ENCODE measurements at regions not wholly inside any gene's neighbourhood (a gene's known extent, or its start where the extent isn't known, plus 50 kb on each side); places are given as distances from the start of the nearest gene placed in this dataset.

- peaks cover 3% of the 10 kb centered on the region for H3K27me3 Mint-ChIP-seq (ENCODE audit: low read depth)
- H3K27ac Mint-ChIP-seq, result peak overlapping the region in 1 of 3 experiments; percentile 2
- TF ChIP-seq CTCF (IDR thresholded peaks at IDR 0.05; ENCODE audit: unreplicated experiment in 3 of 3), result no peak
- H3K4me1 Mint-ChIP-seq, result peaks cover 20% of the 10 kb centered on the region
- H3K36me3 Mint-ChIP-seq (ENCODE audit: low read depth), result no peaks in the 10 kb centered on the region
- no peaks in the 10 kb centered on the region for H3K9me3 Mint-ChIP-seq
- no peak overlapping the region for H3K4me3 Mint-ChIP-seq
These were observed 776.6 kb downstream of the MED13L start for GRCh38 chr12:115500872-115501271.

- no peak for TF ChIP-seq CTCF (IDR thresholded peaks at IDR 0.05; ENCODE audit: unreplicated experiment in 3 of 3)
- no peaks in the 10 kb centered on the region for H3K4me1 Mint-ChIP-seq
- peaks cover 3% of the 10 kb centered on the region for H3K27me3 Mint-ChIP-seq (ENCODE audit: low read depth)
- no peak overlapping the region for H3K4me3 Mint-ChIP-seq
- no peaks in the 10 kb centered on the region for H3K9me3 Mint-ChIP-seq
- no peak overlapping the region for H3K27ac Mint-ChIP-seq
- no peaks in the 10 kb centered on the region for H3K36me3 Mint-ChIP-seq (ENCODE audit: low read depth)
These were observed 782.2 kb downstream of the MED13L start for GRCh38 chr12:115495300-115495699.

- no peak for TF ChIP-seq CTCF (IDR thresholded peaks at IDR 0.05; ENCODE audit: unreplicated experiment in 3 of 3)
- H3K4me3 Mint-ChIP-seq, result no peak overlapping the region
- no peaks in the 10 kb centered on the region for H3K9me3 Mint-ChIP-seq
These were observed 784.9 kb downstream of the MED13L start for GRCh38 chr12:115492553-115492952.

GRCh38 chr12:115491511-115492250, 785.8 kb downstream of the MED13L start:
- H3K27me3 Mint-ChIP-seq (ENCODE audit: low read depth), result peaks cover 4% of the 10 kb centered on the region
- no peaks in the 10 kb centered on the region for H3K9me3 Mint-ChIP-seq
- no peak overlapping the region for H3K27ac Mint-ChIP-seq
- H3K4me1 Mint-ChIP-seq, result no peaks in the 10 kb centered on the region
- no peak overlapping the region for H3K4me3 Mint-ChIP-seq
- H3K36me3 Mint-ChIP-seq (ENCODE audit: low read depth), result no peaks in the 10 kb centered on the region
- no peak for TF ChIP-seq CTCF (IDR thresholded peaks at IDR 0.05; ENCODE audit: unreplicated experiment in 3 of 3)

More at GRCh38 chr12:115492553-115492952, 784.9 kb downstream of the MED13L start:
- no peak overlapping the region for H3K27ac Mint-ChIP-seq
- H3K27me3 Mint-ChIP-seq (ENCODE audit: low read depth), result peaks cover 4% of the 10 kb centered on the region
- H3K4me1 Mint-ChIP-seq, result no peaks in the 10 kb centered on the region
- H3K36me3 Mint-ChIP-seq (ENCODE audit: low read depth), result no peaks in the 10 kb centered on the region

- Mint-ChIP-seq H3K4me1 (peaks cover 9% of the 10 kb centered on the region), H3K36me3 (ENCODE audit: low read depth) (peaks cover 5% of the 10 kb centered on the region), H3K27me3 (ENCODE audit: low read depth) (peaks cover 12% of the 10 kb centered on the region)
These were observed 788.2 kb downstream of the MED13L start for GRCh38 chr12:115489253-115489652.

More at GRCh38 chr12:115489253-115489652, 788.2 kb downstream of the MED13L start:
- H3K4me3 Mint-ChIP-seq, result no peak overlapping the region
- H3K27ac Mint-ChIP-seq, result no peak overlapping the region
- H3K9me3 Mint-ChIP-seq, result peaks cover 9% of the 10 kb centered on the region
- no peak for TF ChIP-seq CTCF (IDR thresholded peaks at IDR 0.05; ENCODE audit: unreplicated experiment in 3 of 3)
